HCT116 (cell line): ENCODE measurements at regions not wholly inside any gene's neighbourhood (a gene's known extent, or its start where the extent isn't known, plus 50 kb on each side); places are given as distances from the start of the nearest gene placed in this dataset.

Experiments
- ATAC-seq: fragments of 200-7000 bp; cut with Tn5 transposase; 2 replicates; pipeline ENCODE4 v1.9.1; 2020; ENCODE audit warnings: mild to moderate bottlenecking, moderate library complexity
- BruUV-seq: library from RNA; stranded (reverse); fragments of 400-500 nt; replicated peaks from 2 replicates; lab custom pipeline; 2021; lab: Mats Ljungman, UMichigan
- CTCF ChIA-PET: fragments of 300-600 bp; sonication (Branson Sonifier 250); formaldehyde crosslinking; loops from one replicate; lab custom pipeline; 2021; ENCODE audit warnings: antibody characterized with exemption; lab: Charles Lee
- POLR2A ChIA-PET: fragments of 300-600, 350-600 bp; sonication (Branson Sonifier 250); formaldehyde crosslinking; loops from one replicate; lab custom pipeline; 2021; ENCODE audit warnings: antibody characterized with exemption; lab: Charles Lee
- RAD21 ChIA-PET, 2 experiments: fragments of 300-600 bp; sonication (Branson Sonifier 250); formaldehyde crosslinking; loops; one replicate each; lab custom pipeline; 2023; ENCODE audit warnings: low total read pairs in 2 of 2; ENCODE audit not compliant: uncharacterized antibody in 2 of 2, unreplicated experiment in 2 of 2, low non-redundant PET in 1 of 2; lab: Charles Lee
- DNase-seq: peaks from one replicate; pipeline ENCODE4 v3.0.0-alpha.2; 2010; ENCODE audit warnings: low read depth, low spot score
- H2AFZ ChIP-seq: fragments of 200-600 bp; shearing (Covaris generic), sonication (generic); 2 replicates; pipeline ENCODE4 v1.6.1; 2017; ENCODE audit warnings: low read depth, mixed run types, mixed read lengths, antibody characterized with exemption, low read length; ENCODE audit not compliant: poor library complexity, severe bottlenecking
- H3K27ac ChIP-seq: 2 replicates; pipeline ENCODE4 v1.5.1; 2012; ENCODE audit warnings: low read depth, low read length
- H3K27me3 ChIP-seq: fragments of 200-600 bp; sonication (generic); 2 replicates; pipeline ENCODE4 v1.6.1; 2016; ENCODE audit warnings: mixed run types, low read length, mixed read lengths; ENCODE audit not compliant: insufficient read depth
- H3K36me3 ChIP-seq, 2 experiments: fragments of 200-500 bp in 1 of 2; fragments of 200-600 bp in 1 of 2; sonication (Bioruptor generic) in 1 of 2; sonication (generic) in 1 of 2; 2 replicates each; pipeline versions ENCODE4 v1.5.1 to v1.6.1; 2014 to 2016; ENCODE audit warnings: low read length in 2 of 2, inconsistent platforms in 1 of 2, mixed read lengths in 1 of 2, mixed run types in 1 of 2; ENCODE audit not compliant: insufficient read depth in 2 of 2, control insufficient read depth in 1 of 2
- H3K4me1 ChIP-seq, 2 experiments: fragments of 200-600 bp in 1 of 2; sonication (generic) in 1 of 2; 2 replicates each; pipeline versions ENCODE4 v1.5.1 to v1.6.1; 2012 to 2017; ENCODE audit warnings: low read length in 2 of 2, inconsistent platforms in 1 of 2, mild to moderate bottlenecking in 1 of 2, mixed read lengths in 1 of 2, mixed run types in 1 of 2, moderate library complexity in 1 of 2; ENCODE audit not compliant: insufficient read depth in 2 of 2, control insufficient read depth in 1 of 2
- H3K4me2 ChIP-seq: fragments of 200-600 bp; sonication (generic); 2 replicates; pipeline ENCODE4 v1.6.1; 2017; ENCODE audit warnings: mixed run types, low read length, mixed read lengths
- H3K4me3 ChIP-seq, 2 experiments: fragments of 200-600 bp in 1 of 2; sonication (generic) in 1 of 2; replicated peaks in 1 of 2; 2 replicates each; pipeline ENCODE4 v1.5.1; 2011 to 2016; ENCODE audit warnings: low read length in 2 of 2, control low read depth in 1 of 2, low read depth in 1 of 2, mild to moderate bottlenecking in 1 of 2, mixed read lengths in 1 of 2, mixed run types in 1 of 2
- H3K79me2 ChIP-seq: fragments of 200-600 bp; sonication (generic); 2 replicates; pipeline ENCODE4 v1.6.1; 2017; ENCODE audit warnings: mild to moderate bottlenecking, mixed run types, low read length, moderate library complexity, mixed read lengths; ENCODE audit not compliant: insufficient read depth
- H3K9ac ChIP-seq: fragments of 200-600 bp; sonication (generic); 2 replicates; pipeline ENCODE4 v1.6.1; 2016; ENCODE audit warnings: low read length, mixed read lengths
- H3K9me2 ChIP-seq: fragments of 200-600 bp; sonication (generic), shearing (Covaris generic); 2 replicates; pipeline ENCODE4 v1.6.1; 2017; ENCODE audit warnings: mixed run types, mild to moderate bottlenecking, moderate library complexity; ENCODE audit not compliant: insufficient read depth
- H3K9me3 ChIP-seq, 2 experiments: fragments of 200-500 bp in 1 of 2; fragments of 200-600 bp in 1 of 2; sonication (Bioruptor generic) in 1 of 2; sonication (generic) in 1 of 2; 2 replicates each; pipeline ENCODE4 v1.6.1; 2014 to 2017; ENCODE audit warnings: low read length in 2 of 2, mixed read lengths in 2 of 2, inconsistent platforms in 1 of 2, low read depth in 1 of 2, mild to moderate bottlenecking in 1 of 2, mixed run types in 1 of 2, moderate library complexity in 1 of 2; ENCODE audit not compliant: control insufficient read depth in 1 of 2, insufficient read depth in 1 of 2
- H4K20me1 ChIP-seq: fragments of 200-600 bp; sonication (generic), shearing (Covaris generic); 2 replicates; pipeline ENCODE4 v1.6.1; 2017; ENCODE audit warnings: mixed run types, mild to moderate bottlenecking, moderate library complexity; ENCODE audit not compliant: insufficient read depth
- CEBPB ChIP-seq: IDR thresholded peaks from 2 replicates; pipeline ENCODE4 v1.6.1; 2012; ENCODE audit warnings: low read depth
- ELF1 ChIP-seq: IDR thresholded peaks from 2 replicates; pipeline ENCODE4 v1.6.1; 2012; ENCODE audit warnings: low read depth, borderline replicate concordance
- EZH2 ChIP-seq: fragments of 200-600 bp; sonication (generic); IDR thresholded peaks from 2 replicates; pipeline ENCODE4 v1.6.1; 2017; ENCODE audit warnings: antibody characterized with exemption, mixed run types
- EZH2phosphoT487 ChIP-seq: fragments of 200-600 bp; IDR thresholded peaks from 2 replicates; pipeline ENCODE4 v1.6.1; 2018; ENCODE audit warnings: antibody characterized with exemption, borderline replicate concordance
- JUND ChIP-seq: IDR thresholded peaks from 2 replicates; pipeline ENCODE4 v1.6.1; 2012
- MAX ChIP-seq: IDR thresholded peaks from 2 replicates; pipeline ENCODE4 v1.6.1; 2012
- POLR2A ChIP-seq: IDR thresholded peaks from 2 replicates; pipeline ENCODE4 v1.7.0; 2011; ENCODE audit warnings: borderline replicate concordance; ENCODE audit not compliant: insufficient read depth, insufficient read length; ENCODE audit errors: extremely low read depth
- POLR2AphosphoS5 ChIP-seq: IDR thresholded peaks from 2 replicates; pipeline ENCODE4 v1.6.1; 2011; ENCODE audit warnings: mild to moderate bottlenecking, low read depth, low read length, moderate library complexity
- REST ChIP-seq: IDR thresholded peaks from 2 replicates; pipeline ENCODE4 v1.6.1; 2012; ENCODE audit warnings: low read depth
- SIN3A ChIP-seq: IDR thresholded peaks from 2 replicates; pipeline ENCODE4 v1.6.1; 2012; ENCODE audit warnings: low read depth
- TCF7L2 ChIP-seq: IDR thresholded peaks from 2 replicates; pipeline ENCODE4 v1.7.0; 2011; ENCODE audit warnings: borderline replicate concordance, inconsistent platforms; ENCODE audit not compliant: insufficient read depth, insufficient read length; ENCODE audit errors: extremely low read depth
- ZFX ChIP-seq: fragments of 450-650 bp; IDR thresholded peaks from 2 replicates; pipeline ENCODE4 v1.6.1; 2017
- ZNF274 ChIP-seq: fragments of 200-500 bp; sonication (Bioruptor generic); IDR thresholded peaks from 2 replicates; pipeline ENCODE4 v1.6.1; 2014; ENCODE audit warnings: mild to moderate bottlenecking, low read depth, low read length, inconsistent platforms
- intact Hi-C: fragments of 100-400 bp; cut with micrococcal nuclease; formaldehyde crosslinking; loops from 2 replicates; pipeline ENCODE4 v1.10.0; 2022
- TF ChIP-seq, protein P1 (sequence below), 3 experiments: fragments of 200-600 bp in 1 of 3; sonication (generic) in 1 of 3; IDR thresholded peaks in 2 of 3; conservative IDR thresholded peaks in 1 of 3; 2 replicates each; pipeline ENCODE4 v1.5.1; 2012 to 2017; ENCODE audit warnings: low read depth in 2 of 3, low read length in 2 of 3, antibody characterized with exemption in 1 of 3, borderline replicate concordance in 1 of 3, control low read depth in 1 of 3, mild to moderate bottlenecking in 1 of 3, mixed read lengths in 1 of 3, mixed run types in 1 of 3, moderate library complexity in 1 of 3; ENCODE audit not compliant: insufficient read depth in 1 of 3

- H3K9me3 ChIP-seq: peaks cover 10 to 14% of the 10 kb centered on the region in 2 experiments; a peak in 2 of 4 replicates
- no peaks in the 10 kb centered on the region for H3K79me2 ChIP-seq
- ChIA-PET POLR2A (no interaction called here), CTCF (no interaction called here), RAD21 (no interaction called here)
- no peak overlapping the region for H3K9ac ChIP-seq
- ATAC-seq (no peak), DNase-seq (no peak)
- no TSS peak for BruUV-seq
- no peaks in the 10 kb centered on the region for H3K36me3 ChIP-seq
- no peaks in the 10 kb centered on the region for H3K27me3 ChIP-seq
- H4K20me1 ChIP-seq: no peaks in the 10 kb centered on the region
- no peak overlapping the region for H3K27ac ChIP-seq
- TF ChIP-seq ELF1: no peak
- TF ChIP-seq MAX: no peak
- TF ChIP-seq TCF7L2: no peak
- TF ChIP-seq ZFX: no peak
- no peaks in the 10 kb centered on the region for H3K9me2 ChIP-seq
- H3K4me2 ChIP-seq: no peak overlapping the region
- H3K4me3 ChIP-seq: no peak overlapping the region
- intact Hi-C loops: no loop called here
- no peaks in the 10 kb centered on the region for H3K4me1 ChIP-seq
- H2AFZ ChIP-seq: no peak overlapping the region
Measured at GRCh38 chr6:67766057-67766456, 869.0 kb upstream of the ADGRB3 start.

GRCh38 chr6:67759001-67759400 lies 876.1 kb upstream of the ADGRB3 start:
- ATAC-seq (no peak), DNase-seq (no peak)
- TF ChIP-seq JUND (no peak), ZFX (no peak), SIN3A (no peak), CEBPB (no peak), MAX (no peak), ZNF274 (no peak), POLR2A (no peak), POLR2AphosphoS5 (no peak), EZH2phosphoT487 (no peak), REST (no peak), EZH2 (no peak)
- TF ChIP-seq, protein P1, sequence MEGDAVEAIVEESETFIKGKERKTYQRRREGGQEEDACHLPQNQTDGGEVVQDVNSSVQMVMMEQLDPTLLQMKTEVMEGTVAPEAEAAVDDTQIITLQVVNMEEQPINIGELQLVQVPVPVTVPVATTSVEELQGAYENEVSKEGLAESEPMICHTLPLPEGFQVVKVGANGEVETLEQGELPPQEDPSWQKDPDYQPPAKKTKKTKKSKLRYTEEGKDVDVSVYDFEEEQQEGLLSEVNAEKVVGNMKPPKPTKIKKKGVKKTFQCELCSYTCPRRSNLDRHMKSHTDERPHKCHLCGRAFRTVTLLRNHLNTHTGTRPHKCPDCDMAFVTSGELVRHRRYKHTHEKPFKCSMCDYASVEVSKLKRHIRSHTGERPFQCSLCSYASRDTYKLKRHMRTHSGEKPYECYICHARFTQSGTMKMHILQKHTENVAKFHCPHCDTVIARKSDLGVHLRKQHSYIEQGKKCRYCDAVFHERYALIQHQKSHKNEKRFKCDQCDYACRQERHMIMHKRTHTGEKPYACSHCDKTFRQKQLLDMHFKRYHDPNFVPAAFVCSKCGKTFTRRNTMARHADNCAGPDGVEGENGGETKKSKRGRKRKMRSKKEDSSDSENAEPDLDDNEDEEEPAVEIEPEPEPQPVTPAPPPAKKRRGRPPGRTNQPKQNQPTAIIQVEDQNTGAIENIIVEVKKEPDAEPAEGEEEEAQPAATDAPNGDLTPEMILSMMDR (IDR thresholded peaks at IDR 0.05 in 2 of 3, conservative IDR thresholded peaks at IDR 0.05 in 1 of 3; ENCODE audit: borderline replicate concordance in 1 of 3, insufficient read depth in 1 of 3, low read depth in 2 of 3, low read length in 2 of 3): no peak
- Histone ChIP-seq H3K4me1 (no peaks in the 10 kb centered on the region), H2AFZ (no peak overlapping the region), H4K20me1 (no peaks in the 10 kb centered on the region), H3K4me3 (no peak overlapping the region), H3K9me2 (no peaks in the 10 kb centered on the region), H3K4me2 (no peak overlapping the region), H3K27me3 (no peaks in the 10 kb centered on the region), H3K79me2 (no peaks in the 10 kb centered on the region), H3K9me3 (peaks cover 18 to 23% of the 10 kb centered on the region in 2 experiments; a peak in 3 of 4 replicates), H3K27ac (no peak overlapping the region), H3K36me3 (no peaks in the 10 kb centered on the region), H3K9ac (no peak overlapping the region)
- ChIA-PET RAD21 (no interaction called here), POLR2A (no interaction called here), CTCF (no interaction called here)
- intact Hi-C loops: no loop called here
- no TSS peak for BruUV-seq
